Muscle layer of duodenum (tissue), 2 donors: ENCODE measurements at regions not wholly inside any gene's neighbourhood (a gene's known extent, or its start where the extent isn't known, plus 50 kb on each side); places are given as distances from the start of the nearest gene placed in this dataset.
"Not testable (repeated sequence)": the region's sequence is repeated elsewhere in the genome, so short reads cannot be mapped to it uniquely, and the experiment has no call there.

Experiments used
- H3K27ac ChIP-seq: one replicate; pipeline ENCODE4 v1.7.0; 2013; ENCODE audit warnings: mild to moderate bottlenecking, low read length
- H3K27me3 ChIP-seq: one replicate; pipeline ENCODE4 v1.7.0; 2013; ENCODE audit warnings: low read depth, mild to moderate bottlenecking, control low read depth, low read length
- H3K36me3 ChIP-seq, 2 donors: one replicate each; pipeline ENCODE4 v1.7.0; 2013; ENCODE audit warnings: low read length in 2 of 2, control low read depth in 1 of 2, mild to moderate bottlenecking in 1 of 2; ENCODE audit not compliant: insufficient read depth in 2 of 2, control insufficient read depth in 1 of 2
- H3K4me1 ChIP-seq, 2 donors: one replicate each; pipeline ENCODE4 v1.7.0; 2013; ENCODE audit warnings: low read length in 2 of 2, mild to moderate bottlenecking in 2 of 2, control low read depth in 1 of 2, moderate library complexity in 1 of 2; ENCODE audit not compliant: insufficient read depth in 2 of 2, control insufficient read depth in 1 of 2
- H3K4me3 ChIP-seq, 2 donors: one replicate each; pipeline ENCODE4 v1.7.0; 2013; ENCODE audit warnings: low read length in 2 of 2, low read depth in 1 of 2, mild to moderate bottlenecking in 1 of 2
- H3K9me3 ChIP-seq, 2 donors: one replicate each; pipeline ENCODE4 v1.7.0; 2013; ENCODE audit warnings: low read length in 2 of 2, control low read depth in 1 of 2, mild to moderate bottlenecking in 1 of 2; ENCODE audit not compliant: control insufficient read depth in 1 of 2
- donor health status: healthy.

DNA sequence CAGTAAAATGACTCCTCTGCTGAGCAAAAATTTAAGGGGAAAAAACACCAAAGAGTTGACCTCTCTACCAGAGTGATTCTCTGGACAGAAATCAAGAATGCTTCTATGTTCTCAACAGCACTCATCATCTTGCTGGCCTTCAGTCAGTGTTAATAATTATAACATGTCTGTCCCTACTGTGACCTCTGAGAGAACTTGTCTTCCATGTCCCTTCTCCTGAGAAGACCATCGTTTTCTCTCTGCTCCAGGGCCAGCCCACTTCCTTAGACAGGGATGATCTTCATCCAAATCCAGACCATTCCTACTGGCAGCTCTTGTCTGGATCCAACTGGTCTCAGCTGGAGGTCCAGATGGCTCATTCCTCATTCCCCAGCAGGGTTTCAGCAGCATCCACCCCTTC lies 139.0 kb upstream of the NECTIN3 start:
- no peaks in the 10 kb centered on the region for H3K36me3 ChIP-seq
- H3K27me3 ChIP-seq, result no peaks in the 10 kb centered on the region
- no peak overlapping the region for H3K27ac ChIP-seq
- H3K4me3 ChIP-seq, result no peak overlapping the region
- no peaks in the 10 kb centered on the region for H3K4me1 ChIP-seq
- no peaks in the 10 kb centered on the region for H3K9me3 ChIP-seq

DNA sequence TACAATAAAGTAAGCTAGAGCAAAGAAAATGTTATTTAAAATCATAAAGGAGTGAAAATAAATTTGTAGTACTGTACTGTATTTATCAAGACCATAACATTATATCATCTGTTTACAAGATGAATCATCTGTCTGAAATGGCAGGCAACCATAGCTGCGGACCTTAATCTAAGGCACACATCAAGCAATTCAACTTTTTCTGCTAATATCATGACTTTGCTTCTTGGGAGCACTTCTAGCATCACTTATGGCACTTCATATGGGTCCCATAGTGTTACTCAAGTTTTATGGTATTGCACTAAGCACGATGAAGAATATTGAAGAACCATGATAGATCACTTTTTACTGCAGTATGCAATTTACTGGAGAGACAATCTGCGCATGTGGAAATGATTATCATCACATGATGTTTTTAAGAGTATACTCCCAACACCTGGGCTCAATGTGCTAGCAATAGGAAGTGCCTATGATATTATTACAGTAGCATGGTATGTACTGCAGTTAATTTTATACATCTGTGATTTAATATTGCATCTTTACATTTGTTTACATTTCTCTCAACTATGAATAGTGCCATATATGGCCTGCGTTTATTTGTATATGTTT lies 137.7 kb upstream of the NECTIN3 start:
- Histone ChIP-seq H3K4me3 (no peak overlapping the region), H3K9me3 (no peaks in the 10 kb centered on the region), H3K27me3 (no peaks in the 10 kb centered on the region)

DNA sequence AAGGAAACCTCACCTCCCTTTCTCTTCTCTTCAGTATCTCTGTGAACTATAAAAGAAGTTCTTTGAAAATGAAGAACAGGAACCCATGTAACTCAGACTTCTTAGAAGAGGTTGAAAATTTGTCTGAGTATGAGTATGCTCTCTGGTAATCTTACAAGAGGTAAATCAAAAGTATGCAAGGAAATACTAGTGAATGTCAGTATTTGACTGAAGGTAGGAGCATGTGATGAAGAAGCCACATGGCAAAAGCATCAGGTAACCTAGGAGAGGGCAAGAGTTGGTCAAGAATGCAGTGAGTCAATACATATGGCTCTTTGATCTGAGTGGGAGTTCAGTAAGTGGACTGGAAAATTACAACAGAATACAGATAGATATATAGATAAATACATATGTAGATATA lies 133.0 kb upstream of the NECTIN3 start:
- Histone ChIP-seq H3K27ac (no peak overlapping the region), H3K9me3 (peaks cover 0 to 7% of the 10 kb centered on the region in 2 donors), H3K4me1 (no peaks in the 10 kb centered on the region), H3K27me3 (no peaks in the 10 kb centered on the region), H3K4me3 (no peak overlapping the region), H3K36me3 (no peaks in the 10 kb centered on the region)

More for the DNA sequence above, 137.7 kb upstream of the NECTIN3 start:
- Histone ChIP-seq H3K36me3 (no peaks in the 10 kb centered on the region), H3K4me1 (no peaks in the 10 kb centered on the region), H3K27ac (no peak overlapping the region)

- peaks cover 0 to 15% of the 10 kb centered on the region in 2 donors for H3K9me3 ChIP-seq
- no peaks in the 10 kb centered on the region for H3K27me3 ChIP-seq
- H3K4me1 ChIP-seq, result no peaks in the 10 kb centered on the region
- H3K27ac ChIP-seq, result no peak overlapping the region
- H3K4me3 ChIP-seq, result no peak overlapping the region
- no peaks in the 10 kb centered on the region for H3K36me3 ChIP-seq
Measured at GRCh38 chr3:110940055-110940454, 131.6 kb upstream of the NECTIN3 start.

DNA sequence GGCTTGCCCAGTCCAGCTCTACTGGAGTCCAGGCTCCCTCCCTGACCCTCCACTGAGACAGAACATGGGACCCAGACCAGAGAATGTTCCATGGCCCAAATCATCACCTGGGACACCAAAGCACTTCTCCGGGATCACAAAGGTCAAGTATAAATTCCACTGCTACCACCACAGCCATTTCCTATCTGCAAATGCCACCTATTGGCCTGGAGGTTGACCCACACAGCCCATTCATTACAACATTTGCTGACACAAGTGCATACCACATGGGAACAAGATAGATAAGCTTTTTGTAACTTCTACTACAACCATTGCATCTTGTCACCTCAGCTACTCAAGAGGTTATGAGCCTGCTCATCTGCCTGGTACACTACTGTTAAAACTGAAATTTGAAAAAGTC lies 126.8 kb upstream of the NECTIN3 start:
- Histone ChIP-seq H3K27me3 (no peaks in the 10 kb centered on the region), H3K4me1 (no peaks in the 10 kb centered on the region), H3K4me3 (no peak overlapping the region), H3K27ac (no peak overlapping the region), H3K9me3 (peaks cover 0 to 31% of the 10 kb centered on the region in 2 donors), H3K36me3 (no peaks in the 10 kb centered on the region)

DNA sequence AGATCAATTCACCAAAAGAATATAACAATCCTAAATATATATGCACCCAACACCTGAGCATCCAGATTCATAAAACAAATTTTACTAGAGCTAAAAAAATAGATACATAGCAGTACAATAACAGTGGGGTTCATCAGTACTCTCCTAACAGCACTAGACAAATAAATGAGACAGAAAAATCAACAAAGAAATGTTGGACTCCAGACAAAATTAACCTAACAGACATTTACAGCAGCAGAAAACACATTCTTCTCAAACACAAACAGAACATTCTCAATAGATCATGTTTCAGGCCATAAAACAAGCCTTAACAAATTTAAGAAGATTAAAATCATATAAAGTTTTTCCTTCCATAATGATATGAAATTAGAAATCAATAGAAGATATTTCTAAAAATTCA lies 124.8 kb upstream of the NECTIN3 start:
- Histone ChIP-seq H3K27ac (no peak overlapping the region), H3K27me3 (no peaks in the 10 kb centered on the region), H3K36me3 (no peaks in the 10 kb centered on the region), H3K9me3 (peaks cover 0 to 31% of the 10 kb centered on the region in 2 donors), H3K4me1 (no peaks in the 10 kb centered on the region), H3K4me3 (no peak overlapping the region)

DNA sequence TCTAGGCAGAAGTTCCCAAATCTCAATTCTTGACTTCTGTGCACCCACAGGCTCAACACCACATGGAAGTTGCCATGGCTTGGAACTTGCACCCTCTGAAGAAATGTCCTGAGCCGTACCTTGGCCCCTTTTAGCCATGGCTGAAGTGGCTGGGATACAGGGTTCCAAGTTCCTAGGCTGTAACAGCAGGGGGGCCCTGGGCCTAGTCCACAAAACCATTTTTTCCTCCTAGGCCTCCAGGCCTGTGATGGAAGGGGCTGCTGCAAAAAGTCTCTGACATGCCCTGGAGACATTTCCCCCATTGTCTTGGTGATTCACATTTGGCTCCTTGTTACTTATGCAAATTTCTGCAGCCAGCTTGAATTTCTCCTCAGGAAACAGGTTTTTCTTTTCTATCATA lies 122.4 kb upstream of the NECTIN3 start:
- H3K27me3 ChIP-seq, H3K27ac ChIP-seq, H3K4me3 ChIP-seq, H3K4me1 ChIP-seq, H3K36me3 ChIP-seq: not testable (repeated sequence)
- peaks cover 0 to 24% of the 10 kb centered on the region in 2 donors for H3K9me3 ChIP-seq

DNA sequence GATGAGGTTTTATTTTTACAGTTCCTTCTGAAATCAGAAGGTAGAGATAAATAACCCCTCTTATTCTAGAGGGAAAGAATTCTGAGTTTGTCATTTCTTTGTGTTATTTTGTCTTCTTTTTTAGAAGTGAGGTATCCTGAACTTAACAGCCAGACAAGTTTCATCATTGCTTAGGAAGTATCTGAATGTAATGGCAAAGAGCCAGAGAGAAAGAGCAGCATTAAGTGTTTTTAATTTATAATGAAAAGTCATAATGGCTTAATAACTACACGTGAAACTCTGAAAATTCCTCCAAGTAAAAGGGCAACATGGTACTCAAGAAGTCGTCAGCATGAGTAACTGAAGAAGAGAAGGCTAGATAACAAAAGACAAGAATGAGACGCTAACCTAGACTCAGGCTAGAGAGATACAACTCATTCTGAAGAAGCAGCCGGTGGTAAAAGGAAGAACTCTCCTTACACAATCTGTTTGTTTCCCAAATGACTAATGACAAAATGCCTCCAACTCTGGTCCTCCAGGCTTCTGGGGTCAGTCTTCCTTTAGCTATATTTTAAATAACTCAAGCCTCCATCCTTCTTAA lies 116.2 kb upstream of the NECTIN3 start:
- Histone ChIP-seq H3K36me3 (no peaks in the 10 kb centered on the region), H3K27ac (no peak overlapping the region), H3K9me3 (no peaks in the 10 kb centered on the region), H3K27me3 (no peaks in the 10 kb centered on the region), H3K4me1 (no peaks in the 10 kb centered on the region), H3K4me3 (no peak overlapping the region)

GRCh38 chr3:110956081-110956480 lies 115.5 kb upstream of the NECTIN3 start:
- Histone ChIP-seq H3K36me3 (no peaks in the 10 kb centered on the region), H3K4me1 (no peaks in the 10 kb centered on the region), H3K27ac (no peak overlapping the region), H3K9me3 (no peaks in the 10 kb centered on the region), H3K4me3 (no peak overlapping the region), H3K27me3 (no peaks in the 10 kb centered on the region)

DNA sequence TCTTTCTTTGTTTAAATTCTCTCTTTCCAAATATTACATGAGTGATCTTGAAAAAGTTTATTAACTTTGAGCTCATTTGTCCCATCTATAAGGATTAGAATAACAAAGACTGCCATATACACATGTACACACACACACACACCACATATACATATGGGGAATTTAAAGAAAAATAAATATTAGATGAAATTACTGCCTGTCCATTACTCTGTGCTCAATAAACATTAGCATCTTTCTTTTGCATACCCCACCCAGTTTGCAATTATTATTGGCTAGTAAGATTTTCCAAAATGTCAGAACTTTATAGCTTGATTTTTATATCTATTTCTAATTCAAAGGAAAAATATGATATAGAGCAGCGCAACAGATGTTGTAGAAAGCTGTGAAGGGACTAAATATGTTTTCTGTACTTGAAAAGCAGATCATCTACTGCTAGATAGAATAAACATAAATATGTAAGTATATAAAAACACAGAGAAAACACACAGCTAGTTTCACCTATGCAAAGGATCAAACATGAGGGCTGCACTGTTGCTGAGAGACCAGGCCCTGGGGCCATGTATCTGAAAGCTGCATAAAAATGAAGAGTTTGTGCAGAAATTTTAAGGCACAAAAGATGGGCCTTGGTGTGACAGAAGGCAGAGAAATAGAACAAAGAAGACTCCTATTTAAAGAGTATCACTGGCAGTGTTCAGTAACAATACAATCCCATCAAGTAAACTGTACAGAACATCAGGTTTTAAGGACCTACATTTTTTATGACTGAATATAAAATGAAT lies 114.2 kb upstream of the NECTIN3 start:
- H3K4me1 ChIP-seq, result no peaks in the 10 kb centered on the region
- H3K9me3 ChIP-seq, result peaks cover 0 to 2% of the 10 kb centered on the region in 2 donors
- no peak overlapping the region for H3K4me3 ChIP-seq
- no peaks in the 10 kb centered on the region for H3K27me3 ChIP-seq
- H3K36me3 ChIP-seq, result no peaks in the 10 kb centered on the region
- no peak overlapping the region for H3K27ac ChIP-seq

GRCh38 chr3:110958313-110959147 lies 113.1 kb upstream of the NECTIN3 start:
- no peak overlapping the region for H3K4me3 ChIP-seq
- H3K4me1 ChIP-seq, result no peaks in the 10 kb centered on the region
- no peaks in the 10 kb centered on the region for H3K36me3 ChIP-seq
- H3K27me3 ChIP-seq, result no peaks in the 10 kb centered on the region
- no peak overlapping the region for H3K27ac ChIP-seq
- peaks cover 0 to 2% of the 10 kb centered on the region in 2 donors for H3K9me3 ChIP-seq
